ENCODE measurements at regions not wholly inside any gene's neighbourhood (a gene's known extent, or its start where the extent isn't known, plus 50 kb on each side); places are given as distances from the start of the nearest gene placed in this dataset.

DNA sequence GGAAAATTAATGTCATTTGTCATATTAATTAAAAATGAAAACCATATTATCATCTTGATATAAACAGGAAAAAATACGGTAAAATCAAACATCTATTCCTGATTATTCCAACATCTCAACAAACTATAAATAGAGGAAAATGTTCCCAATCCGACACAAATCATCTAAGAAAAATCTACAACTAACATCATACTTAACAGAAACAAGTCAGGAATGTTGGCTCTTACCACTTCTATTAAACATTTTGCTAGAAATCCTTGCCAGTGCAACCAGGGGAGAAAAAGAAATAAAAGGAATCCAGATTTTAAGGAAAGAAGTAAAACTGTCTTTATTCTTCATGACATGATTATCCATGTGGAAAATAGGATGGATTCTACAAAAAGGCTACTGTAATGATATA is 77.0 kb upstream of the IRF2BP2 start:
- no peaks in the 10 kb centered on the region for H3K9me3 ChIP-seq (ENCODE audit: low read length)
- H3K9ac ChIP-seq (ENCODE audit: low read length) = no peak overlapping the region
- no peaks in the 10 kb centered on the region for H3K36me3 ChIP-seq (ENCODE audit: insufficient read depth, low read length)
- H3K4me3 ChIP-seq (ENCODE audit: low read length) = no peak overlapping the region
- H3K27ac ChIP-seq (ENCODE audit: low read length) = no peak overlapping the region
- no peaks in the 10 kb centered on the region for H4K20me1 ChIP-seq (ENCODE audit: insufficient read depth)
- H3K9me2 ChIP-seq (ENCODE audit: insufficient read depth, low read length) = no peaks in the 10 kb centered on the region
- H3K79me2 ChIP-seq (replicated peaks; ENCODE audit: insufficient read depth, low read length) = no peaks in the 10 kb centered on the region
- no peaks in the 10 kb centered on the region for H3F3A ChIP-seq (ENCODE audit: insufficient read depth, low read length, poor library complexity, severe bottlenecking)
- TF ChIP-seq MXI1 (conservative IDR thresholded peaks at IDR 0.05; ENCODE audit: poor library complexity, severe bottlenecking) (no peak), POLR2AphosphoS5 (IDR thresholded peaks at IDR 0.05) (no peak), EP300 (conservative IDR thresholded peaks at IDR 0.05; ENCODE audit: poor library complexity, severe bottlenecking) (no peak), CTCF (IDR thresholded peaks at IDR 0.05; ENCODE audit: poor library complexity, severe bottlenecking) (no peak), SMC3 (conservative IDR thresholded peaks at IDR 0.05; ENCODE audit: poor library complexity) (no peak), EZH2 (IDR thresholded peaks at IDR 0.05; ENCODE audit: borderline replicate concordance, insufficient read depth, low read length, poor library complexity, severe bottlenecking) (no peak), RAD21 (conservative IDR thresholded peaks at IDR 0.05) (no peak), TAF1 (IDR thresholded peaks at IDR 0.05; ENCODE audit: low read depth) (no peak)
- TF ChIP-seq, protein P1, sequence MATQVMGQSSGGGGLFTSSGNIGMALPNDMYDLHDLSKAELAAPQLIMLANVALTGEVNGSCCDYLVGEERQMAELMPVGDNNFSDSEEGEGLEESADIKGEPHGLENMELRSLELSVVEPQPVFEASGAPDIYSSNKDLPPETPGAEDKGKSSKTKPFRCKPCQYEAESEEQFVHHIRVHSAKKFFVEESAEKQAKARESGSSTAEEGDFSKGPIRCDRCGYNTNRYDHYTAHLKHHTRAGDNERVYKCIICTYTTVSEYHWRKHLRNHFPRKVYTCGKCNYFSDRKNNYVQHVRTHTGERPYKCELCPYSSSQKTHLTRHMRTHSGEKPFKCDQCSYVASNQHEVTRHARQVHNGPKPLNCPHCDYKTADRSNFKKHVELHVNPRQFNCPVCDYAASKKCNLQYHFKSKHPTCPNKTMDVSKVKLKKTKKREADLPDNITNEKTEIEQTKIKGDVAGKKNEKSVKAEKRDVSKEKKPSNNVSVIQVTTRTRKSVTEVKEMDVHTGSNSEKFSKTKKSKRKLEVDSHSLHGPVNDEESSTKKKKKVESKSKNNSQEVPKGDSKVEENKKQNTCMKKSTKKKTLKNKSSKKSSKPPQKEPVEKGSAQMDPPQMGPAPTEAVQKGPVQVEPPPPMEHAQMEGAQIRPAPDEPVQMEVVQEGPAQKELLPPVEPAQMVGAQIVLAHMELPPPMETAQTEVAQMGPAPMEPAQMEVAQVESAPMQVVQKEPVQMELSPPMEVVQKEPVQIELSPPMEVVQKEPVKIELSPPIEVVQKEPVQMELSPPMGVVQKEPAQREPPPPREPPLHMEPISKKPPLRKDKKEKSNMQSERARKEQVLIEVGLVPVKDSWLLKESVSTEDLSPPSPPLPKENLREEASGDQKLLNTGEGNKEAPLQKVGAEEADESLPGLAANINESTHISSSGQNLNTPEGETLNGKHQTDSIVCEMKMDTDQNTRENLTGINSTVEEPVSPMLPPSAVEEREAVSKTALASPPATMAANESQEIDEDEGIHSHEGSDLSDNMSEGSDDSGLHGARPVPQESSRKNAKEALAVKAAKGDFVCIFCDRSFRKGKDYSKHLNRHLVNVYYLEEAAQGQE (IDR thresholded peaks at IDR 0.05; ENCODE audit: borderline replicate concordance) = no peak
- no peaks in the 10 kb centered on the region for H3K27me3 ChIP-seq (ENCODE audit: insufficient read depth, low read depth, low read length)
- H2AFZ ChIP-seq (ENCODE audit: low read depth, low read length) = no peak overlapping the region
- H3K4me2 ChIP-seq (ENCODE audit: low read length) = no peak overlapping the region

DNA sequence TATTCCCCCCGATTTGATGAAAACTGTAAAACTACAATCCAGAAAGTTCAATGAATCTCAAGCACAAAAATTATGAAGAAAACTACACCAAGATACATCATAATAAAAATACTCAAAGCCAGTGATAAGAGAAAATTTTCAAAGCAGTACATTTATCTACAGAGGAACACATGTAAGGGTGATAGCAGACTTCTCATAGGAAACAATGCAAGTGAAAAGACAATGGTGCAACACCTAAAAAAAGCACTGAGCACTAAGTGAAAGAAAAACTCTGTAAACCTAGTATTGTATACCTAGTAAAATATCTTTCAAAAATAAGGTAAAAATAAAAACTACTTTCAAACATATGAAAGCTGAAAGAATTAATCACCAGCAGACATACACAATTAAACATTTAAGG is 76.1 kb upstream of the IRF2BP2 start:
- Histone ChIP-seq H3K79me2 (replicated peaks; ENCODE audit: insufficient read depth, low read length) (no peaks in the 10 kb centered on the region), H3K4me3 (ENCODE audit: low read length) (no peak overlapping the region), H3K36me3 (ENCODE audit: insufficient read depth, low read length) (no peaks in the 10 kb centered on the region), H3K9me2 (ENCODE audit: insufficient read depth, low read length) (no peaks in the 10 kb centered on the region), H3K9ac (ENCODE audit: low read length) (no peak overlapping the region), H3K9me3 (ENCODE audit: low read length) (no peaks in the 10 kb centered on the region), H3K4me2 (ENCODE audit: low read length) (no peak overlapping the region), H4K20me1 (ENCODE audit: insufficient read depth) (no peaks in the 10 kb centered on the region), H3F3A (ENCODE audit: insufficient read depth, low read length, poor library complexity, severe bottlenecking) (no peaks in the 10 kb centered on the region), H3K27me3 (ENCODE audit: insufficient read depth, low read depth, low read length) (no peaks in the 10 kb centered on the region), H2AFZ (ENCODE audit: low read depth, low read length) (no peak overlapping the region), H3K27ac (ENCODE audit: low read length) (no peak overlapping the region)
- TF ChIP-seq RAD21 (conservative IDR thresholded peaks at IDR 0.05) (no peak), EZH2 (IDR thresholded peaks at IDR 0.05; ENCODE audit: borderline replicate concordance, insufficient read depth, low read length, poor library complexity, severe bottlenecking) (no peak), CTCF (IDR thresholded peaks at IDR 0.05; ENCODE audit: poor library complexity, severe bottlenecking) (no peak), TAF1 (IDR thresholded peaks at IDR 0.05; ENCODE audit: low read depth) (no peak), EP300 (conservative IDR thresholded peaks at IDR 0.05; ENCODE audit: poor library complexity, severe bottlenecking) (no peak)

Data from neural cell (in vitro differentiated cells).